Activated CD4-positive, alpha-beta T cell treated with anti-CD3 and anti-CD28 coated beads, Interleukin-2, amount 50 U/mL, for 16 hours (primary cell): ENCODE measurements at regions not wholly inside any gene's neighbourhood (a gene's known extent, or its start where the extent isn't known, plus 50 kb on each side); places are given as distances from the start of the nearest gene placed in this dataset.
A peak's percentile ranks its signal among the peaks of the same experiment; 100 is the strongest.

Experiments used
- DNase-seq: peaks from one replicate; pipeline ENCODE4 v3.0.0-alpha.2; 2020

DNA sequence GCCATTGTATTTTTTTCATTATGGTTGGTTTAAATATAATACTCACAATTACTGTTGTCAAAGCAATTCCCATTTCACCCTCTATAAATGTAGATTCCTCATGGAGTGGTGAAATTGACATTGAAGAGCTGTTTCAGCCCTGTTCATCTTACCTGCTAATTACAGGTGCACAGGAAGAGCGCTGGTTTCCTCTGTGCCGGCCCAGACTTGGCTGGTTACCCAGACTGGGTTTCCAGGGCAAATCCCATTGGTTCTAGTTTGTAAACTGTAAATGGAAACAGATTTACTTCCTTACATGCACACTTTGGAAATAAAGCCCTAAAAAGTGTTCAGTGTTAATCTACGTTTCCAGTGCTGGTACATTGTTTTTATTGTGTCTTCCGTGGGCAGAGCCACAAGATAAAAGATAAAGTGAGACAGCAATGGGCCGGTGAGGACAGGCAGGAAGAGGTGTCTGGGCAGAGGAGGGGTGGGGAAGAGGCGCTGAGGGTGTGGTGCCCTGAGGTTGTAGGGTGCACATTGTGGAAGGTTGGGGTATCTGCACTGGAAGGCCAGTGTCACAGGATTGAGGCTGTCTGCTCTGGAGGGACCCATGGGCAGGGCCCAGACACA, 71.6 kb upstream of the ZPBP start:
- DNase-seq: no peak

DNA sequence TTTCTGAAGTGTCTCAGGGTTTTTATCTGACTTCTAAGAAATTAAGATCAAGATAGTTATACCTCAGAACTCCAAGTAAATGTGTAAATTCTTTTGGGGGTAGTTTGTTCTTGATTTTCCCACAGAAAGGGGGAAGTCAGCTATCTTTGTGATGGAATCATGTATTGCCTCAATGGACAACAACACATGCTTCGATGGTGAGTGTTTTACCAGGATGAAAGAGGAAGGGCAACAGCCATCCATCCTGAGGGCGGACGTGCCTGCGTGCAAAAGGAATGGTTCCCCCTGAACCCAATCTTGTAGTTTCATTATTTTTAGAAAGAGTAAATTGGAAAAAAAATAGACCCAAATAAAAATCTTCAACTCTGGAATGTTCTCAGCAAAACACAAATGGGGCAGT, 67.2 kb upstream of the ZPBP start:
- DNase-seq: no peak

DNA sequence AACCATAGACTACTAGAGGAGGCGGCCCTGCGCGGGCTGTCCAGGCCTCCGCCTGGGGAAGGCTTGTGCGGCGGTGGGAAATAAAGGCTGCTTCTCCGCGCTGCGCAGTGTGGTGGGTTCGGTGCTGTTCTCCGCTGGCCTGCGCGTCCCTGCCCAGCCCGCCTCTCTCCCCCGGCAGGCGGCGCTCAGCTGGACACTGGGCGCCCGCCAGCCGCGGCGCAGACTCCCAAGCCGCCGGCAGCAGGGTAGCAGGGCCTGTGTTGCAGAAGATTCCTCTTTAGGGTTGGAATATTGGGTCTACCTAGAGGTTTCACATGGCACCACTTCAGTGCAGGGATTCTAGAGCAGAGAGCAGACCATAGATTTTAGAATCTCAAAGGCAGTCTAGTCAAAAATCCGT, 66.1 kb upstream of the ZPBP start:
- DNase-seq: no peak

DNA sequence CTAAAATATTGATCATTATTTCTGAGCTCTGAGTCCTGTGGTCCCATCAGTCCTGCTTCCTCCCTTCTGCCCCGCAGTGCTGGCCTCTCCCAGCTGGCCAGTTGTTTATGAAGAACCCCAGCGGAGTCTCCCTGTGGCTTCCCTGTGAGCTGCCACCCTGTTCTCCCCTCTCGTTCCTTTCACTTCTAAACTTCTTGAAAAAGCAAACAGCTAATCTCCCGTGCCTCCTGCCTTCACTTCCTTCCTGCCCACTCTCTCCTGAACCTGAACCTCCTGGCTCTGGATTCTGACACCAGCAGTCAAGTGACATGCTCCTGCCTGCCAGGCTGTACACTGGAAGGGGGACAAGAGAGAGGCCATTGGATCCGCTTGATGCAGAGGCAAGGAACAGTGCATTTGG, 63.7 kb upstream of the ZPBP start:
- DNase-seq: no peak

DNA sequence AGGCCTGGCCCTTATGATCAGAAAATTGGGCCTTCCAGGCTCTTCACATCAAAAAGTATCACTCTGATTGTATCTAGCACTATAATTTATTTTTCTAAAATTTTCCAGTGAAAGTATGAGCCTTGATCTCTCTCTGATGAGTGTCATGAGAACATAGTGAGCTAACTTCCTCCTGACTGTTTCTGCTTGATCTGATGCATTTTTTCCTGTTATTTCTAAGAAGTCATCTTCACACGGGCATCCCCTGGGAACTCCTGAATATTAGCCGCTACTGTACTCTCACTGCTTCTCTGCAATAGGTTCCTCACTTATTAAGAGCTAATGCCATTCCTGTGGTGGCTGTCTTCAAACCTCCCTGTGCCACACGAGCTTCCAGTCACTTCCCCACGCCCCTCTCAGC, 63.1 kb upstream of the ZPBP start:
- DNase-seq: no peak

DNA sequence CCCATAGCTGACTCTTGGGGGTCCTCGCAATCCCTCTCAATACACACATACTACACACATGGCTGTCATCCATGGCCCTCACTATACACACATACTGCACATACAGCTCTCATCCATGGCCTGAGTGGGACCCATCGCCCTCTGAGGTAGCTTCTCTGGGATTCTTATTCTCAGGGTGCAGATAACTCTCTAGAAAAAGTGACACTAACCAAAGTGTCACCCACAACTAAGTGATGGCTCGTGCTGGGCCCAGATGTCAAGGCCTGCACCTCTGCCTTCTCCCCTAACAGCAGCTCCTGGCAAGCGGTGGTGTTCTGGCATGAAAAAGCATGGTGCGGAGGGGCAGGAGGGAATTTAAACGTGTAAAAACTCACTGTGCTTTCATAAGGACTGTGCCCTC, 62.7 kb upstream of the ZPBP start:
- no peak for DNase-seq

DNA sequence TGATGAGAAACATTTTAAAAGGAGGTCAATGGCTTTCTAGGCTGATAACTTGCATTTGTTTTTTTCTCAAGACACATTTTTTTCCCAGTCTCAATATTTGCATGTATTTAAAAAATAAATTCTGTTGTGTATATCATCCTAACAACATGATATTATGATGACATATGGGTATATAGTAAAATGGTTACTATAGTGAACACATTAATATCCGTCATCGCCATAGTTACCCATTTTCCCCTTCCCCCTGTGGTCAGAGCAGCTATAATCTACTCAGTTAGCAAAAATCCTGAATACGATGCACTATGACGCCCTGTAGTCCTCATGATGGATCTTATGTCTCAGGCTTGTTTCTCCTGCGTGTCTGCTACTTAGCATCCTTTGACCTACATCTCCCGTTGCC, 60.9 kb upstream of the ZPBP start:
- DNase-seq: no peak

DNA sequence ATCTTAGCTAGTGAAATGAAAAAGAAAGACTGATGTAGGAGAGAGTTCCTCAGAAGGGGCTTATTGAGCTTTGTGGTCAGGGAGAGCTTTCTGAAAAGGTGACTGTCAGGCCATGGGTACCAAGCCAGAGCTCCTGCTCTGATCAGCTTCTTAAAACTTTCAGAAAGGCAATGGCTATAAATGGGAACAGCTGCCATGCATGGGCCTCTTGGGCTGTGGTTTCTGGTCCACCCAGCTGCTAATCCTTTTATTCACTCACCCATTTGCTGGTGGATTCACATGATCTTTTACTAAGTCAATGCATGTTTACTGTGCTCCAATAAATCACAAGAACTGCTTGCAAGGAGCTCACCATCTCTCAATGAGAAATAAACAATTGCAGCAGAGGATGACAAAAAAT, 60.1 kb upstream of the ZPBP start:
- no peak for DNase-seq

DNA sequence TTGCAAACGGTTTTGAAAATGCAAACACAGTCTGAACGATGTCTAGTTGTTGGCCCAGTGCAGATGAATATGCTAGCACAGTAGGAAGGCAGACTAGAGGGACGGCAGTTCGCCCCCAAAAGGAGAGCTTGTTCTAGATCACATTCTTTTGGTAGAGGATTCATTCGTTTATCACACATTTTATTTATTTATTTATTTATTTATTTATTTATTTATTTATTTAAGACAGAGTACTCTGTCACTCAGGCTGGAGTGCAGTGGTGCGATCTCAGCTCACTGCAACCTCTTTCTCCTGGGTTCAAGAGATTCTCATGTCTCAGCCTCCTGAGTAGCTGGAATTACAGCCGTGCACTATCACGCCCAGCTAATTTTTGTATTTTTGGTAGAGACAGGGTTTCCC, 59.4 kb upstream of the ZPBP start:
- no peak for DNase-seq

DNA sequence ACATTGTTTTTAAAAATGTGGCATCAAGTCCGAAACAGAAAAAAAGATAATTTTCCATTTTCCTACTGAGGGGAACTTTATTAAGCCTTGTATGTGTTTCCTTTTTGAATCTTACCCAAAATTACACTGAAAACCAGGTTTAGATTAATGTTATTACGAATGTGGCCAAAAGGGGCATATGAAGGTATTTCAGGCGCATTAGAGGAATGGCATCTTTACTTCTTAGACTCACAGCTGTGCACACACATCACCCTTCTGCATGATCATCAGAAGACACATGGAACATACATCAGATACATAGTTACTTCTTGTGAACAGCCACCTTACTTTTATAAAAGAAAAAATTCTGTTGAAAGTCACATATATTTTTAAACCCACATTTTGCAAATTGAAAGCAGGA, 58.6 kb upstream of the ZPBP start:
- no peak for DNase-seq

DNA sequence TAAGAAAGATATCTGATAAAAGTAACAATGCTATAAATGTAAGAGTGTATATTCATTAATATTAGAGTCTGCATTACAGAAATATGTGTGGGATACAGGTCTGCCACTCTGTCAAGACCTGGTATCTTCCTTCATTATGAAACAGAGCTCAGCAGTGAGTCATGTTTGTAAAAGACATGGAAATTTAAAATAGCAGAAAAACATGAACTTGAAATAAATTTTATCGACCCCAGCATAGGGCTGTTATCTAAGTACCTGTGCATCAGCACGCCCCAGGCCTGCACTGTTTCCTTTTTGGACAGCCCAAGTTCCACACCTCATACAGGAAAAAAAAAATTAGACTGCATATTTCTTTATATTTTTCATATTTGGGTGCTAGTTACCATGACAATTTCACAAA, 58.0 kb upstream of the ZPBP start:
- no peak for DNase-seq

DNA sequence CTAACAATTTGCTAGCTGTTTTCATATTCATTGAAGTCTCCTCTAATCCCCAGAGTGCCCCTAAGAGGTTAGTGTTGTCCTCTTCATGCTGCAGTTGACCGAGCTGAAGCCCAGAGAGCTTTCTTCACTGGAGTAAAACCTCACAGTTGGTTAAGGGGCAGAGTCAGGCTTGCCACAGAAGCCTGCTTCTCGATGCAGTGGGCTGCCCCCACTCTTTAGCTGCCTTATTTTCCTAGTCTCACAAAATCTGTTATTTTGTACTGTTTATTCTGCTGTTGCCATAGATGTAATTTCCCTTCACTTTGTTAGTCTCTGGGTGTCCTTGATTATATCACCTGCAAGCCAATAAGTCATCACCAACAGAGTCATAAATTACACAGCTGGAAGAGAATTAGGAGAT, 56.3 kb upstream of the ZPBP start:
- DNase-seq: no peak

DNA sequence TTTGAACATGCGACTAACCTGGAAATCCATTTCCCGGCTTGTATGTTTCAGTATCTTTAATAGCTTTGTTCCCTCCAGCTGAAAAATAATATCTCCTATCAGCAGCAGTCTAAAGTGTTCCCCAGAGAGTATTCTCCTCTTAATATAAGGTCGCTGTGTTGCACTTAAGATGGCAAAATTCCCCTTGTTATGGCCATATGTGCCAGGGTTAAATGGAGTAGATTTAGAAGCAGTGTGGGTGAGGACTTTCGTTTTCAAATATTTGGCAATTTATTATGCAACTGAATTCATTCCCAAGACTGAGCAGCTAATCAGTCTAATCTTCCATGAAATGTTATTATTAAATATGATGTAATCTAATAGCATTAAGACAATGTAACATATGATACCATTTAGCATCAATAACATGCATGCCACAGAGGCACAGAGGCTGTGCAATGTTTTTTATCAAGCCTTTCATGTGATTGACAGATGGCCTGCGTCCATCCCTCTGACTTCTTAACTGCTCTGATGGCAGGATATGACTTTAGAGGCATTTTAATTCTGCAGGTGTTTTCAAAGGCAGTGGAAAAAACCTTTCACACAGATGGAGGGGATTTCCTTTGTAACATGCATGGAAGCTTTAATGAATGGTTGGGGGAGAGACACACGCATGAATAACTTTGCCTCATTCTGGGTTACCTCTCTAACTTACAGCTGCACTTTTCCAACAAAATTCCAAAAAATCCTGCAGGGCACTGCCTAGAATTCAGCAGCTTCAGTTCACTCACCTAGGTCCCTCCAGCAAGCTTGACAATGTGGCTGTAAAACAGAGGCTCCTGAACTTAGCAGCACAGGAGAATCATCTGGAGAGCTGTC, 55.1 kb upstream of the ZPBP start:
- DNase-seq: peak; percentile 17

DNA sequence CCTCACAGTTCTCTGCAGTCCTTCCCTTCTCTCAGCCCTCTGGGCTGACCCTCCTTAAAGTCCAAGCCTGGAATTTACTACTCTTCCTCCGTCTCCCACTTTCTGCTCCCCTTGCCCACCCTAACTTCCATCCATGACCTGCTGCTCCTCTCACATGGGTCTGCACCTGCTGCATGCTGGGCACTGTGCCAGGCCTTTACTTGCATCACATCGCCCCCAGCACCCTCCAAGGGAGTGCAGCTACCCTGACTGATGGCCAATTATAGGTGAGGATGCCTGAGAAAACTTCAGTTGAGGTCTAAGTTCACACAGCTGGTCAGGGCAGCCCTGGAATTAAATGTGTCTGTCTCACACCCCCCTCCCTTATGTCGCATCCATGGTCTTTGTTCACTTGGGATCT, 53.6 kb upstream of the ZPBP start:
- DNase-seq: no peak

DNA sequence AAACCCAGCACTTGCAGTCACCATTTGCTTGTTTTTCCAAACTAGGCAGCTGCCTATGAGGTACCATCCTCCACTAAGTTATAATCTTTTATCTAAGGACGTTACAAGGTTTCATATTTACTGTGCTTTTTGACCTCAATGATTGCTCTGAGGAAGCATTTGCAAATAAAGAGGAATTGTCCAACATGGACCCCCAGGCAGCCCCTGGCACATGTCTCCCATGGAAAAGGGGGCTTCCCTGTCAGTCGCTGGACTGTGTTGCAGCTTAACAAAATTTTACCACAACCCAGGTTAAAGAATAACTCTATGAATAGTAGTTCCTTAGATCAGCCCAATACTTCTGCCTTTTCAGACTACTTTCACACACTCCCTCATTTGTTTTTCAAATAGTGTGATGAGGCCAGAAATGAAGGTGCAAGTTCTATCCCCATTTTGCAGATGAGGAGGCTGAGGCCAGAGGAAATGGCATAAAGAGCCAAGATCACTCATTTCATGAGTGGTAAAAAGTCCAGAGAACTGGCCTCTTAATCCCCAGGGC, 52.8 kb upstream of the ZPBP start:
- peak; percentile 21 for DNase-seq

DNA sequence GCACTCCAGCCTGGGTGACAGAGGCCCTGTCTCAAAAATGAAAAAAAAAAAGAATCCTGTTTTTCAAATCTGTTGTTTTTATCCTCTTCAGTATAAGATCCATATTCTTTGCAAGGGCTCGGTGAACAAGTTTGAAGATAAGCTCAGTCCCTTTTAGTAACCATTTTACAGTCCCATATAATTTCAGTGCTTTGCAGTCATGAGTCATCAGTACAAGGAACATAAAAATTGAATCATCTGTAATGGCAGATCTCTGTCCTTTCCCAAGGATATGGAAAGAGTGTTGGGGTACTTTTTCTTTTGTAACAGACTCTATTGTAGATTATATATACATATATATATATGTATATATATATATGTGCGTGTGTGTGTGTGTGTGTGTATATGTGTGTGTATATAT, 52.2 kb upstream of the ZPBP start:
- peak; percentile 18 for DNase-seq
